Fibroblast of villous mesenchyme (primary cell): ENCODE measurements at regions not wholly inside any gene's neighbourhood (a gene's known extent, or its start where the extent isn't known, plus 50 kb on each side); places are given as distances from the start of the nearest gene placed in this dataset.

Experiments used
- DNase-seq: peaks from one replicate; pipeline ENCODE4 v3.0.0-alpha.2; 2010; ENCODE audit warnings: low read depth
- H3K4me3 ChIP-seq: 2 replicates; pipeline ENCODE4 v1.5.1; 2011; ENCODE audit warnings: low read depth, mild to moderate bottlenecking, low read length
- CTCF ChIP-seq: IDR thresholded peaks from 2 replicates; pipeline ENCODE4 v1.5.1; 2012; ENCODE audit warnings: low read depth, mild to moderate bottlenecking, low read length; ENCODE audit not compliant: insufficient read depth

GRCh38 chr5:155430192-155430591, 416.6 kb downstream of the KIF4B start:
- no peak for DNase-seq
- no peak for TF ChIP-seq CTCF

GRCh38 chr5:155434267-155434666, 420.7 kb downstream of the KIF4B start:
- TF ChIP-seq CTCF: no peak
- DNase-seq: no peak

More at GRCh38 chr5:155430192-155430591, 416.6 kb downstream of the KIF4B start:
- H3K4me3 ChIP-seq: no peak overlapping the region

GRCh38 chr5:155434681-155435080, 421.1 kb downstream of the KIF4B start:
- H3K4me3 ChIP-seq: no peak overlapping the region
- TF ChIP-seq CTCF: no peak
- DNase-seq: no peak

More at GRCh38 chr5:155434267-155434666, 420.7 kb downstream of the KIF4B start:
- H3K4me3 ChIP-seq: no peak overlapping the region

GRCh38 chr5:155441849-155442248, 428.3 kb downstream of the KIF4B start:
- DNase-seq: no peak
- H3K4me3 ChIP-seq: no peak overlapping the region
- TF ChIP-seq CTCF: no peak

GRCh38 chr5:155451106-155451505, 437.6 kb downstream of the KIF4B start:
- no peak overlapping the region for H3K4me3 ChIP-seq
- TF ChIP-seq CTCF: no peak
- no peak for DNase-seq

- DNase-seq: no peak
- TF ChIP-seq CTCF: no peak
- no peak overlapping the region for H3K4me3 ChIP-seq
These were observed 442.4 kb downstream of the KIF4B start for GRCh38 chr5:155455791-155456514.
